Neural cell (in vitro differentiated cells): ENCODE measurements at regions not wholly inside any gene's neighbourhood (a gene's known extent, or its start where the extent isn't known, plus 50 kb on each side); places are given as distances from the start of the nearest gene placed in this dataset.

Experiments used
- H2AFZ ChIP-seq: fragments of 200-600, 300-800 bp; sonication (generic), shearing (Covaris generic); 2 replicates; pipeline ENCODE4 v1.6.0; 2014; ENCODE audit warnings: low read depth, mild to moderate bottlenecking, antibody characterized with exemption, low read length, moderate library complexity
- H3F3A ChIP-seq: fragments of 200-600 bp; shearing (Covaris generic); 2 replicates; pipeline ENCODE4 v1.6.1; 2016; ENCODE audit warnings: mild to moderate bottlenecking, moderate library complexity, mixed read lengths, antibody characterized with exemption, low read length; ENCODE audit not compliant: insufficient read depth, poor library complexity, severe bottlenecking
- H3K27ac ChIP-seq: fragments of 200-600, 300-800 bp; sonication (generic), shearing (Covaris generic); 2 replicates; pipeline ENCODE4 v1.5.1; 2014; ENCODE audit warnings: mild to moderate bottlenecking, low read length, moderate library complexity
- H3K27me3 ChIP-seq: fragments of 300-800, 200-600 bp; sonication (generic), shearing (Covaris generic); 2 replicates; pipeline ENCODE4 v1.6.0; 2014; ENCODE audit warnings: mild to moderate bottlenecking, low read depth, low read length, moderate library complexity; ENCODE audit not compliant: insufficient read depth
- H3K36me3 ChIP-seq: fragments of 300-800, 200-600 bp; sonication (generic), shearing (Covaris generic); 2 replicates; pipeline ENCODE4 v1.5.1; 2014; ENCODE audit warnings: mild to moderate bottlenecking, antibody characterized with exemption, low read length, moderate library complexity; ENCODE audit not compliant: insufficient read depth
- H3K4me2 ChIP-seq: fragments of 300-800, 200-600 bp; sonication (generic), shearing (Covaris generic); 2 replicates; pipeline ENCODE4 v1.6.0; 2014; ENCODE audit warnings: mild to moderate bottlenecking, low read length
- H3K4me3 ChIP-seq: fragments of 300-800, 200-600 bp; sonication (generic), shearing (Covaris generic); 2 replicates; pipeline ENCODE4 v1.5.1; 2014; ENCODE audit warnings: mild to moderate bottlenecking, low read length, moderate library complexity
- H3K79me2 ChIP-seq: fragments of 200-600 bp; shearing (Covaris generic); replicated peaks from 2 replicates; pipeline ENCODE4 v1.6.0; 2014; ENCODE audit warnings: mild to moderate bottlenecking, low read length, moderate library complexity; ENCODE audit not compliant: insufficient read depth
- H3K9ac ChIP-seq: fragments of 300-800, 200-600 bp; sonication (generic), shearing (Covaris generic); 2 replicates; pipeline ENCODE4 v1.6.1; 2016; ENCODE audit warnings: mild to moderate bottlenecking, low read length, mixed read lengths
- H3K9me2 ChIP-seq: fragments of 200-600 bp; shearing (Covaris generic); 2 replicates; pipeline ENCODE4 v1.6.1; 2016; ENCODE audit warnings: mild to moderate bottlenecking, low read length, mixed read lengths; ENCODE audit not compliant: insufficient read depth
- H3K9me3 ChIP-seq: fragments of 200-600, 300-800 bp; sonication (generic), shearing (Covaris generic); 2 replicates; pipeline ENCODE4 v1.6.1; 2016; ENCODE audit warnings: mild to moderate bottlenecking, mixed run types, low read length, moderate library complexity, mixed read lengths
- H4K20me1 ChIP-seq: fragments of 200-600 bp; shearing (Covaris generic); 2 replicates; pipeline ENCODE4 v1.6.1; 2016; ENCODE audit warnings: mild to moderate bottlenecking, mixed run types; ENCODE audit not compliant: insufficient read depth
- EP300 ChIP-seq: fragments of 450-650 bp; conservative IDR thresholded peaks from 2 replicates; pipeline ENCODE4 v1.6.1; 2014; ENCODE audit warnings: antibody characterized with exemption, mild to moderate bottlenecking, moderate library complexity; ENCODE audit not compliant: poor library complexity, severe bottlenecking
- EZH2 ChIP-seq: fragments of 200-600, 300-800 bp; shearing (Covaris generic), sonication (generic); IDR thresholded peaks from 2 replicates; pipeline ENCODE4 v1.6.1; 2014; ENCODE audit warnings: antibody characterized with exemption, low read length, borderline replicate concordance, mild to moderate bottlenecking; ENCODE audit not compliant: insufficient read depth, poor library complexity, severe bottlenecking
- MXI1 ChIP-seq: fragments of 450-650 bp; conservative IDR thresholded peaks from 2 replicates; pipeline ENCODE4 v1.6.1; 2014; ENCODE audit warnings: antibody characterized with exemption, mild to moderate bottlenecking; ENCODE audit not compliant: poor library complexity, severe bottlenecking
- POLR2AphosphoS5 ChIP-seq: IDR thresholded peaks from 2 replicates; pipeline ENCODE4 v1.6.1; 2012
- RAD21 ChIP-seq: fragments of 450-650 bp; conservative IDR thresholded peaks from 2 replicates; pipeline ENCODE4 v1.6.1; 2014; ENCODE audit warnings: antibody characterized with exemption, mild to moderate bottlenecking, moderate library complexity
- SMC3 ChIP-seq: fragments of 450-650 bp; conservative IDR thresholded peaks from 2 replicates; pipeline ENCODE4 v1.6.1; 2014; ENCODE audit warnings: antibody characterized with exemption, mild to moderate bottlenecking, moderate library complexity; ENCODE audit not compliant: poor library complexity
- TAF1 ChIP-seq: IDR thresholded peaks from 2 replicates; pipeline ENCODE4 v1.6.1; 2012; ENCODE audit warnings: low read depth
- TF ChIP-seq, protein P1 (sequence below): IDR thresholded peaks from 2 replicates; pipeline ENCODE4 v1.6.1; 2012; ENCODE audit warnings: borderline replicate concordance
- TF ChIP-seq, protein P2 (sequence below): fragments of 450-650 bp; IDR thresholded peaks from 2 replicates; pipeline ENCODE4 v1.5.1; 2014; ENCODE audit warnings: antibody characterized with exemption, mild to moderate bottlenecking, moderate library complexity; ENCODE audit not compliant: poor library complexity, severe bottlenecking

DNA sequence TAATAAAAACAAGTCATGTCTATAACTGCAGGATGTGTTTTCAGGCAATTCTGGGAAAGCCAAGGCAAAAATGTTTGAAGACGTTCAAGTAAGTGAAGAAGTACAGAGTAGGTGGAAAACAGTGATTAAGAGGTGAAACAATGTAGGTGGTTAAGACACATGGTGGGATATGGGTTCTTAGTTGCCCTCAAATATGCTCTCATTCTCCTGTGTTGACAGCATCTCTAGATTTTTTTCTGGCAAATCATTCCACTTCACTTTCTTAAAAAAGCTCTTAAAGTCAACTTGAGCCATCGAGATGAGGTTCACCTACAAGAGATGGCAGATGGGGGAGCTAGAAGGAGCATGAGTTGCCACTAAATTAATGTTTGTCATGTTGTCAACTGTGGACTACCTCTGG lies 1041.0 kb upstream of the CNTN5 start:
- Histone ChIP-seq H3K79me2 (no peaks in the 10 kb centered on the region), H3F3A (no peaks in the 10 kb centered on the region), H3K9me3 (no peaks in the 10 kb centered on the region), H3K9me2 (no peaks in the 10 kb centered on the region), H4K20me1 (no peaks in the 10 kb centered on the region), H3K36me3 (no peaks in the 10 kb centered on the region), H3K9ac (no peak overlapping the region), H3K27ac (no peak overlapping the region), H3K4me2 (no peak overlapping the region), H3K27me3 (no peaks in the 10 kb centered on the region), H3K4me3 (no peak overlapping the region), H2AFZ (no peak overlapping the region)
- TF ChIP-seq, protein P1, sequence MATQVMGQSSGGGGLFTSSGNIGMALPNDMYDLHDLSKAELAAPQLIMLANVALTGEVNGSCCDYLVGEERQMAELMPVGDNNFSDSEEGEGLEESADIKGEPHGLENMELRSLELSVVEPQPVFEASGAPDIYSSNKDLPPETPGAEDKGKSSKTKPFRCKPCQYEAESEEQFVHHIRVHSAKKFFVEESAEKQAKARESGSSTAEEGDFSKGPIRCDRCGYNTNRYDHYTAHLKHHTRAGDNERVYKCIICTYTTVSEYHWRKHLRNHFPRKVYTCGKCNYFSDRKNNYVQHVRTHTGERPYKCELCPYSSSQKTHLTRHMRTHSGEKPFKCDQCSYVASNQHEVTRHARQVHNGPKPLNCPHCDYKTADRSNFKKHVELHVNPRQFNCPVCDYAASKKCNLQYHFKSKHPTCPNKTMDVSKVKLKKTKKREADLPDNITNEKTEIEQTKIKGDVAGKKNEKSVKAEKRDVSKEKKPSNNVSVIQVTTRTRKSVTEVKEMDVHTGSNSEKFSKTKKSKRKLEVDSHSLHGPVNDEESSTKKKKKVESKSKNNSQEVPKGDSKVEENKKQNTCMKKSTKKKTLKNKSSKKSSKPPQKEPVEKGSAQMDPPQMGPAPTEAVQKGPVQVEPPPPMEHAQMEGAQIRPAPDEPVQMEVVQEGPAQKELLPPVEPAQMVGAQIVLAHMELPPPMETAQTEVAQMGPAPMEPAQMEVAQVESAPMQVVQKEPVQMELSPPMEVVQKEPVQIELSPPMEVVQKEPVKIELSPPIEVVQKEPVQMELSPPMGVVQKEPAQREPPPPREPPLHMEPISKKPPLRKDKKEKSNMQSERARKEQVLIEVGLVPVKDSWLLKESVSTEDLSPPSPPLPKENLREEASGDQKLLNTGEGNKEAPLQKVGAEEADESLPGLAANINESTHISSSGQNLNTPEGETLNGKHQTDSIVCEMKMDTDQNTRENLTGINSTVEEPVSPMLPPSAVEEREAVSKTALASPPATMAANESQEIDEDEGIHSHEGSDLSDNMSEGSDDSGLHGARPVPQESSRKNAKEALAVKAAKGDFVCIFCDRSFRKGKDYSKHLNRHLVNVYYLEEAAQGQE = no peak
- TF ChIP-seq TAF1 = no peak

DNA sequence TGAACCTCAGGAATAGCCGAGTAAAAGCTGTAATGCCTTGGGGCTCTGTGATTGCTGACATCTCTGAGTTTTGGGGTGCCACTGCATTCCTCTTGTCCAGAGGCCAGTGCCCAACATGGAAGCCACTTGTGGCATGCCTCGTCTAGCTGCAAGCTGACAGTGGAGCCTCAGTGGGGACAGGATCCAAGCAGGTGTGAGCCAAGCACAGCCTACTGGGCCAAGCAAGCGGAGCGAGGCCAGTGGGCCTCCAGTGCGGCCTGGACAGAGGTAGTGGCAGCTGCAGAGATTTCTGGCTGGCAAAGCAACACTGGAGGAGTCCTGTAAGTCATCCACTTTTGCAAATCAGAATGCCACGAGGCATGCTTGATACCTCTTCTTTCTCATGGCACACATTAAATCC lies 1038.2 kb upstream of the CNTN5 start:
- TF ChIP-seq RAD21 (no peak), MXI1 (no peak), TAF1 (no peak), EZH2 (no peak), EP300 (no peak), POLR2AphosphoS5 (no peak), SMC3 (no peak)
- TF ChIP-seq, protein P1 = no peak
- TF ChIP-seq, protein P2, sequence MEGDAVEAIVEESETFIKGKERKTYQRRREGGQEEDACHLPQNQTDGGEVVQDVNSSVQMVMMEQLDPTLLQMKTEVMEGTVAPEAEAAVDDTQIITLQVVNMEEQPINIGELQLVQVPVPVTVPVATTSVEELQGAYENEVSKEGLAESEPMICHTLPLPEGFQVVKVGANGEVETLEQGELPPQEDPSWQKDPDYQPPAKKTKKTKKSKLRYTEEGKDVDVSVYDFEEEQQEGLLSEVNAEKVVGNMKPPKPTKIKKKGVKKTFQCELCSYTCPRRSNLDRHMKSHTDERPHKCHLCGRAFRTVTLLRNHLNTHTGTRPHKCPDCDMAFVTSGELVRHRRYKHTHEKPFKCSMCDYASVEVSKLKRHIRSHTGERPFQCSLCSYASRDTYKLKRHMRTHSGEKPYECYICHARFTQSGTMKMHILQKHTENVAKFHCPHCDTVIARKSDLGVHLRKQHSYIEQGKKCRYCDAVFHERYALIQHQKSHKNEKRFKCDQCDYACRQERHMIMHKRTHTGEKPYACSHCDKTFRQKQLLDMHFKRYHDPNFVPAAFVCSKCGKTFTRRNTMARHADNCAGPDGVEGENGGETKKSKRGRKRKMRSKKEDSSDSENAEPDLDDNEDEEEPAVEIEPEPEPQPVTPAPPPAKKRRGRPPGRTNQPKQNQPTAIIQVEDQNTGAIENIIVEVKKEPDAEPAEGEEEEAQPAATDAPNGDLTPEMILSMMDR = no peak
- H3K27ac ChIP-seq = no peak overlapping the region
- no peaks in the 10 kb centered on the region for H3K9me3 ChIP-seq
- no peak overlapping the region for H3K4me3 ChIP-seq
- H2AFZ ChIP-seq = no peak overlapping the region
- H3K4me2 ChIP-seq = no peak overlapping the region
- no peaks in the 10 kb centered on the region for H3K9me2 ChIP-seq
- H3K27me3 ChIP-seq = no peaks in the 10 kb centered on the region
- H3K36me3 ChIP-seq = no peaks in the 10 kb centered on the region
- H4K20me1 ChIP-seq = no peaks in the 10 kb centered on the region
- H3F3A ChIP-seq = no peaks in the 10 kb centered on the region
- H3K9ac ChIP-seq = no peak overlapping the region
- no peaks in the 10 kb centered on the region for H3K79me2 ChIP-seq
